GM18502 (cell line): ENCODE measurements at regions not wholly inside any gene's neighbourhood (a gene's known extent, or its start where the extent isn't known, plus 50 kb on each side); places are given as distances from the start of the nearest gene placed in this dataset.
"Not testable (repeated sequence)": the region's sequence is repeated elsewhere in the genome, so short reads cannot be mapped to it uniquely, and the experiment has no call there.

Experiments used
- ATAC-seq: cut with Tn5 transposase; IDR thresholded peaks from one replicate; pipeline ENCODE4 v1.9.1; 2021; ENCODE audit warnings: mild to moderate bottlenecking; ENCODE audit not compliant: unreplicated experiment, poor library complexity

- not testable (repeated sequence) for ATAC-seq
These were observed 53.0 kb upstream of the C1QTNF3 start for GRCh38 chr5:34096033-34096432.

GRCh38 chr5:34099891-34100290 lies 56.9 kb upstream of the C1QTNF3 start:
- not testable (repeated sequence) for ATAC-seq

GRCh38 chr5:34101567-34101966 lies 58.6 kb upstream of the C1QTNF3 start:
- ATAC-seq = not testable (repeated sequence)

GRCh38 chr5:34108897-34109296 lies 65.9 kb upstream of the C1QTNF3 start:
- not testable (repeated sequence) for ATAC-seq

GRCh38 chr5:34124280-34124679 lies 81.3 kb upstream of the C1QTNF3 start:
- ATAC-seq = not testable (repeated sequence)

- peak; percentile 90 for ATAC-seq
These were observed 82.3 kb upstream of the C1QTNF3 start for GRCh38 chr5:34125354-34125753.

- not testable (repeated sequence) for ATAC-seq
These were observed 83.7 kb upstream of the C1QTNF3 start for GRCh38 chr5:34126741-34127140.

GRCh38 chr5:34127818-34128217 lies 84.8 kb upstream of the C1QTNF3 start:
- ATAC-seq = not testable (repeated sequence)

- not testable (repeated sequence) for ATAC-seq
These were observed 85.9 kb upstream of the C1QTNF3 start for GRCh38 chr5:34128890-34129289.

GRCh38 chr5:34154988-34155387 lies 112.0 kb upstream of the C1QTNF3 start:
- not testable (repeated sequence) for ATAC-seq

GRCh38 chr5:34156703-34157414 lies 113.8 kb upstream of the C1QTNF3 start:
- not testable (repeated sequence) for ATAC-seq

GRCh38 chr5:34160904-34161303 lies 117.9 kb upstream of the C1QTNF3 start:
- not testable (repeated sequence) for ATAC-seq

- not testable (repeated sequence) for ATAC-seq
These were observed 128.4 kb upstream of the C1QTNF3 start for GRCh38 chr5:34171398-34171797.

GRCh38 chr5:34179453-34180190 lies 136.6 kb upstream of the C1QTNF3 start:
- ATAC-seq = not testable (repeated sequence)

GRCh38 chr5:34180225-34180624 lies 137.2 kb upstream of the C1QTNF3 start:
- not testable (repeated sequence) for ATAC-seq

GRCh38 chr5:34180940-34181614 lies 138.1 kb upstream of the C1QTNF3 start:
- not testable (repeated sequence) for ATAC-seq

GRCh38 chr5:34185005-34185404 lies 142.0 kb upstream of the C1QTNF3 start:
- not testable (repeated sequence) for ATAC-seq

GRCh38 chr5:34185572-34185971 lies 142.6 kb upstream of the C1QTNF3 start:
- not testable (repeated sequence) for ATAC-seq

GRCh38 chr5:34186108-34186507 lies 143.1 kb upstream of the C1QTNF3 start:
- not testable (repeated sequence) for ATAC-seq

- not testable (repeated sequence) for ATAC-seq
These were observed 143.9 kb upstream of the C1QTNF3 start for GRCh38 chr5:34186865-34187264.

GRCh38 chr5:34187441-34187840 lies 144.4 kb upstream of the C1QTNF3 start:
- not testable (repeated sequence) for ATAC-seq
